SK-N-SH treated with all-trans-retinoic acid at 6 μM for 48 hours (cell line): ENCODE measurements at regions not wholly inside any gene's neighbourhood (a gene's known extent, or its start where the extent isn't known, plus 50 kb on each side); places are given as distances from the start of the nearest gene placed in this dataset.
"Not testable (repeated sequence)": the region's sequence is repeated elsewhere in the genome, so short reads cannot be mapped to it uniquely, and the experiment has no call there.

Experiments
- ATAC-seq: fragments of 200-7000 bp; cut with Tn5 transposase; 3 replicates; pipeline ENCODE4 v1.9.1; 2020; ENCODE audit warnings: mild to moderate bottlenecking, moderate library complexity
- ARNTL ChIP-seq: fragments of 450-650 bp; formaldehyde crosslinking; IDR thresholded peaks from 2 replicates; pipeline ENCODE4 v1.5.0; 2020; ENCODE audit warnings: low read depth, mild to moderate bottlenecking, moderate library complexity, borderline replicate concordance
- BACH2 ChIP-seq: fragments of 250-450 bp; sonication (Bioruptor Pico); IDR thresholded peaks from 2 replicates; pipeline ENCODE4 v1.9.0; 2021; ENCODE audit warnings: mild to moderate bottlenecking, borderline replicate concordance
- CSDC2 ChIP-seq: fragments of 250-450 bp; sonication (Bioruptor Pico); IDR thresholded peaks from 2 replicates; pipeline ENCODE4 v1.5.0; 2020; ENCODE audit warnings: mild to moderate bottlenecking, moderate library complexity
- CSRNP3 ChIP-seq: fragments of 250-450 bp; sonication (Bioruptor Pico); IDR thresholded peaks from 2 replicates; pipeline ENCODE4 v1.5.1; 2021; ENCODE audit warnings: mild to moderate bottlenecking, moderate library complexity
- ESRRG ChIP-seq: fragments of 250-450 bp; sonication (Bioruptor Pico); IDR thresholded peaks from 2 replicates; pipeline ENCODE4 v1.6.1; 2021; ENCODE audit warnings: mild to moderate bottlenecking
- GLIS3 ChIP-seq: fragments of 250-450 bp; sonication (Bioruptor Pico); IDR thresholded peaks from 2 replicates; pipeline ENCODE4 v1.5.0; 2020; ENCODE audit warnings: mild to moderate bottlenecking, moderate library complexity
- ISL1 ChIP-seq: fragments of 250-450 bp; sonication (Bioruptor Pico); IDR thresholded peaks from 2 replicates; pipeline ENCODE4 v2.1.2; 2022; ENCODE audit warnings: mild to moderate bottlenecking, moderate library complexity
- PATZ1 ChIP-seq: fragments of 250-450 bp; sonication (Bioruptor Pico); IDR thresholded peaks from 2 replicates; pipeline ENCODE4 v1.8.0; 2020; ENCODE audit warnings: mild to moderate bottlenecking, moderate library complexity, borderline replicate concordance
- POU6F1 ChIP-seq: fragments of 250-450 bp; sonication (Bioruptor Pico); IDR thresholded peaks from 2 replicates; pipeline ENCODE4 v1.8.0; 2021; ENCODE audit warnings: low read depth, mild to moderate bottlenecking, moderate library complexity, borderline replicate concordance
- PPARA ChIP-seq: fragments of 250-450 bp; sonication (Bioruptor Pico); IDR thresholded peaks from 2 replicates; pipeline ENCODE4 v1.5.0; 2020; ENCODE audit warnings: mild to moderate bottlenecking, borderline replicate concordance
- RARB ChIP-seq: fragments of 250-450 bp; sonication (Bioruptor Pico); IDR thresholded peaks from 2 replicates; pipeline ENCODE4 v1.8.0; 2021; ENCODE audit warnings: mild to moderate bottlenecking, moderate library complexity
- SNAI2 ChIP-seq: fragments of 250-450 bp; sonication (Bioruptor Pico); IDR thresholded peaks from 2 replicates; pipeline ENCODE4 v1.5.0; 2020; ENCODE audit warnings: mild to moderate bottlenecking, moderate library complexity
- TCF4 ChIP-seq: fragments of 250-450 bp; sonication (Bioruptor Pico); IDR thresholded peaks from 2 replicates; pipeline ENCODE4 v1.8.0; 2021; ENCODE audit warnings: mild to moderate bottlenecking, moderate library complexity, borderline replicate concordance
- TOX ChIP-seq: fragments of 250-450 bp; sonication (Bioruptor Pico); IDR thresholded peaks from 2 replicates; pipeline ENCODE4 v1.8.0; 2021; ENCODE audit warnings: mild to moderate bottlenecking, moderate library complexity, borderline replicate concordance
- TSHZ2 ChIP-seq: fragments of 250-450 bp; sonication (Bioruptor Pico); IDR thresholded peaks from 2 replicates; pipeline ENCODE4 v1.5.0; 2020; ENCODE audit warnings: mild to moderate bottlenecking, moderate library complexity
- ZC3H10 ChIP-seq: fragments of 250-450 bp; sonication (Bioruptor Pico); IDR thresholded peaks from 2 replicates; pipeline ENCODE4 v1.5.1; 2021; ENCODE audit warnings: mild to moderate bottlenecking, moderate library complexity
- ZFP3 ChIP-seq: fragments of 250-450 bp; sonication (Bioruptor Pico); IDR thresholded peaks from 2 replicates; pipeline ENCODE4 v1.5.0; 2020; ENCODE audit warnings: mild to moderate bottlenecking, moderate library complexity
- ZFP30 ChIP-seq: fragments of 450-650 bp; formaldehyde crosslinking; IDR thresholded peaks from 2 replicates; pipeline ENCODE4 v1.5.0; 2022; ENCODE audit warnings: mild to moderate bottlenecking, moderate library complexity
- ZNF565 ChIP-seq: fragments of 450-650 bp; formaldehyde crosslinking; conservative IDR thresholded peaks from 2 replicates; pipeline ENCODE4 v1.5.0; 2020; ENCODE audit warnings: low read depth, mild to moderate bottlenecking, moderate library complexity
- ZNF70 ChIP-seq: fragments of 450-650 bp; formaldehyde crosslinking; IDR thresholded peaks from 2 replicates; pipeline ENCODE4 v1.5.0; 2020; ENCODE audit warnings: mild to moderate bottlenecking, moderate library complexity

- TF ChIP-seq TCF4 = no peak
- TF ChIP-seq TOX = no peak
- no peak for TF ChIP-seq TSHZ2 (CRISPR knock-in tag)
- no peak for TF ChIP-seq PATZ1
- TF ChIP-seq ZNF565 (CRISPR knock-in tag) = no peak
- no peak for TF ChIP-seq ZFP3 (CRISPR knock-in tag)
- no peak for TF ChIP-seq ARNTL (CRISPR knock-in tag)
- no peak for TF ChIP-seq ESRRG (CRISPR knock-in tag)
- no peak for TF ChIP-seq ZC3H10 (CRISPR knock-in tag)
- no peak for TF ChIP-seq ISL1
- no peak for TF ChIP-seq CSRNP3 (CRISPR knock-in tag)
- TF ChIP-seq SNAI2 (CRISPR knock-in tag) = no peak
- TF ChIP-seq BACH2 = no peak
- TF ChIP-seq CSDC2 (CRISPR knock-in tag) = no peak
- no peak for TF ChIP-seq GLIS3 (CRISPR knock-in tag)
Measured at GRCh38 chr6:114810468-114810867, 467.6 kb upstream of the HS3ST5 start.

GRCh38 chr6:114805426-114805825 is 462.6 kb upstream of the HS3ST5 start:
- ATAC-seq = not testable (repeated sequence)

More at GRCh38 chr6:114810468-114810867, 467.6 kb upstream of the HS3ST5 start:
- ATAC-seq = no peak

GRCh38 chr6:114796576-114796975 is 453.8 kb upstream of the HS3ST5 start:
- TF ChIP-seq POU6F1 (CRISPR knock-in tag) (no peak), PPARA (no peak), BACH2 (no peak), ZNF70 (CRISPR knock-in tag) (no peak), ZFP30 (CRISPR knock-in tag) (no peak), CSRNP3 (CRISPR knock-in tag) (no peak), ARNTL (CRISPR knock-in tag) (no peak), RARB (CRISPR knock-in tag) (no peak), TSHZ2 (CRISPR knock-in tag) (no peak), ISL1 (no peak)
- no peak for ATAC-seq
